CD4-positive, CD25-positive, alpha-beta regulatory T cell (primary cell): ENCODE measurements at regions not wholly inside any gene's neighbourhood (a gene's known extent, or its start where the extent isn't known, plus 50 kb on each side); places are given as distances from the start of the nearest gene placed in this dataset.

Source experiments
- ATAC-seq, 2 donors: fragments of 150-1000 bp; cut with Tn5 transposase; one replicate each; pipeline ENCODE4 v1.10.0; 2021; ENCODE audit warnings: low read depth in 2 of 2, moderate number of reproducible peaks in 2 of 2, moderate library complexity in 1 of 2
- DNase-seq, 3 donors: peaks; one replicate each; pipeline versions ENCODE4 v3.0.0 to v3.0.0-alpha.2; 2012 to 2022; ENCODE audit warnings: mixed read lengths in 1 of 3
- H3K27ac ChIP-seq: one replicate; pipeline ENCODE4 v1.7.0; 2013; ENCODE audit warnings: mild to moderate bottlenecking, low read length; ENCODE audit not compliant: insufficient read depth, poor library complexity, severe bottlenecking
- H3K27me3 ChIP-seq: one replicate; pipeline ENCODE4 v1.7.0; 2013; ENCODE audit warnings: low read length; ENCODE audit not compliant: control insufficient read depth, insufficient read depth
- H3K36me3 ChIP-seq: one replicate; pipeline ENCODE4 v1.7.0; 2013; ENCODE audit warnings: mild to moderate bottlenecking, low read length, moderate library complexity; ENCODE audit not compliant: control insufficient read depth, insufficient read depth
- H3K4me1 ChIP-seq: 2 replicates; pipeline ENCODE4 v1.7.0; 2013; ENCODE audit warnings: mild to moderate bottlenecking, low read length; ENCODE audit not compliant: insufficient read depth, control insufficient read depth, poor library complexity, severe bottlenecking
- H3K4me3 ChIP-seq: one replicate; pipeline ENCODE4 v1.7.0; 2013; ENCODE audit warnings: low read depth, mild to moderate bottlenecking, low read length, moderate library complexity
- H3K9me3 ChIP-seq, 2 experiments: 1 replicate in 1 of 2; 2 replicates in 1 of 2; pipeline ENCODE4 v1.7.0; 2013; ENCODE audit warnings: low read length in 2 of 2, mild to moderate bottlenecking in 1 of 2, moderate library complexity in 1 of 2; ENCODE audit not compliant: control insufficient read depth in 2 of 2
- H3K27ac Mint-ChIP-seq, 3 donors: one replicate each; pipeline ENCODE4 v1.8.0; 2020 to 2022; ENCODE audit warnings: mild to moderate bottlenecking in 3 of 3, mixed read lengths in 3 of 3, moderate library complexity in 2 of 3
- H3K27me3 Mint-ChIP-seq: one replicate; pipeline ENCODE4 v1.8.0; 2022; ENCODE audit warnings: mild to moderate bottlenecking, mixed read lengths
- H3K36me3 Mint-ChIP-seq: one replicate; pipeline ENCODE4 v1.8.0; 2020; ENCODE audit warnings: mixed read lengths
- H3K4me1 Mint-ChIP-seq, 4 donors: one replicate each; pipeline ENCODE4 v1.8.0; 2020 to 2022; ENCODE audit warnings: mixed read lengths in 4 of 4, mild to moderate bottlenecking in 1 of 4
- H3K4me3 Mint-ChIP-seq, 4 donors: one replicate each; pipeline ENCODE4 v1.8.0; 2020 to 2022; ENCODE audit warnings: mild to moderate bottlenecking in 4 of 4, mixed read lengths in 4 of 4, moderate library complexity in 3 of 4
- H3K9me3 Mint-ChIP-seq, 7 donors: one replicate each; pipeline ENCODE4 v1.8.0; 2020 to 2022; ENCODE audit warnings: mixed read lengths in 7 of 7, mild to moderate bottlenecking in 3 of 7, moderate library complexity in 2 of 7

GRCh38 chr3:135731546-135731945 is 234.0 kb upstream of the PPP2R3A start:
- Histone ChIP-seq H3K36me3 (no peaks in the 10 kb centered on the region), H3K4me3 (no peak overlapping the region), H3K27me3 (no peaks in the 10 kb centered on the region), H3K4me1 (no peaks in the 10 kb centered on the region), H3K9me3 (peaks cover 6 to 9% of the 10 kb centered on the region in 2 experiments), H3K27ac (no peak overlapping the region)
- H3K36me3 Mint-ChIP-seq, result no peaks in the 10 kb centered on the region
- H3K4me3 Mint-ChIP-seq, result no peak overlapping the region
- no peak for ATAC-seq
- DNase-seq, result no peak
- no peaks in the 10 kb centered on the region for H3K4me1 Mint-ChIP-seq
- peaks cover 3 to 35% (median 11%) of the 10 kb centered on the region in 7 donors for H3K9me3 Mint-ChIP-seq
- no peak overlapping the region for H3K27ac Mint-ChIP-seq
- H3K27me3 Mint-ChIP-seq, result no peaks in the 10 kb centered on the region

- Mint-ChIP-seq H3K4me3 (peak overlapping the region in 1 of 4 donors; percentile 82), H3K27ac (no peak overlapping the region), H3K36me3 (no peaks in the 10 kb centered on the region), H3K27me3 (no peaks in the 10 kb centered on the region), H3K9me3 (peaks cover 2 to 23% (median 7%) of the 10 kb centered on the region in 7 donors), H3K4me1 (no peaks in the 10 kb centered on the region)
- ATAC-seq, result no peak
- DNase-seq, result peak in 1 of 3 donors; percentile 13
- Histone ChIP-seq H3K9me3 (peaks cover 6 to 21% of the 10 kb centered on the region in 2 experiments), H3K36me3 (no peaks in the 10 kb centered on the region), H3K4me3 (no peak overlapping the region), H3K4me1 (no peaks in the 10 kb centered on the region), H3K27me3 (no peaks in the 10 kb centered on the region), H3K27ac (no peak overlapping the region)
Measured at GRCh38 chr3:135736740-135737139, 228.8 kb upstream of the PPP2R3A start.

GRCh38 chr3:135739779-135740178 is 225.7 kb upstream of the PPP2R3A start:
- Histone ChIP-seq H3K9me3 (peaks cover 6 to 21% of the 10 kb centered on the region in 2 experiments), H3K36me3 (no peaks in the 10 kb centered on the region), H3K27me3 (no peaks in the 10 kb centered on the region), H3K4me3 (no peak overlapping the region), H3K4me1 (no peaks in the 10 kb centered on the region), H3K27ac (no peak overlapping the region)
- DNase-seq, result no peak
- H3K4me1 Mint-ChIP-seq, result no peaks in the 10 kb centered on the region
- ATAC-seq, result no peak
- H3K36me3 Mint-ChIP-seq, result no peaks in the 10 kb centered on the region
- peaks cover 2 to 15% (median 4%) of the 10 kb centered on the region in 7 donors for H3K9me3 Mint-ChIP-seq
- H3K4me3 Mint-ChIP-seq, result no peak overlapping the region
- no peaks in the 10 kb centered on the region for H3K27me3 Mint-ChIP-seq
- H3K27ac Mint-ChIP-seq, result no peak overlapping the region

GRCh38 chr3:135740211-135740610 is 225.3 kb upstream of the PPP2R3A start:
- Mint-ChIP-seq H3K9me3 (peaks cover 2 to 15% (median 4%) of the 10 kb centered on the region in 7 donors), H3K4me1 (no peaks in the 10 kb centered on the region), H3K27me3 (no peaks in the 10 kb centered on the region), H3K36me3 (no peaks in the 10 kb centered on the region), H3K4me3 (no peak overlapping the region), H3K27ac (no peak overlapping the region)
- Histone ChIP-seq H3K4me1 (no peaks in the 10 kb centered on the region), H3K4me3 (no peak overlapping the region), H3K9me3 (peaks cover 6 to 21% of the 10 kb centered on the region in 2 experiments), H3K36me3 (no peaks in the 10 kb centered on the region), H3K27me3 (no peaks in the 10 kb centered on the region), H3K27ac (no peak overlapping the region)
- DNase-seq, result no peak
- ATAC-seq, result no peak

GRCh38 chr3:135740751-135741150 is 224.8 kb upstream of the PPP2R3A start:
- peaks cover 2 to 11% (median 4%) of the 10 kb centered on the region in 7 donors for H3K9me3 Mint-ChIP-seq

GRCh38 chr3:135751991-135752390 is 213.5 kb upstream of the PPP2R3A start:
- H3K9me3 Mint-ChIP-seq, result peaks cover 0 to 4% (median 0%) of the 10 kb centered on the region in 7 donors

More at GRCh38 chr3:135740751-135741150, 224.8 kb upstream of the PPP2R3A start:
- Histone ChIP-seq H3K36me3 (no peaks in the 10 kb centered on the region), H3K4me1 (no peaks in the 10 kb centered on the region), H3K27me3 (no peaks in the 10 kb centered on the region), H3K9me3 (peaks cover 6 to 18% of the 10 kb centered on the region in 2 experiments), H3K4me3 (no peak overlapping the region), H3K27ac (no peak overlapping the region)
- no peak overlapping the region for H3K27ac Mint-ChIP-seq
- DNase-seq, result no peak
- no peaks in the 10 kb centered on the region for H3K4me1 Mint-ChIP-seq
- H3K27me3 Mint-ChIP-seq, result no peaks in the 10 kb centered on the region
- H3K36me3 Mint-ChIP-seq, result no peaks in the 10 kb centered on the region
- H3K4me3 Mint-ChIP-seq, result no peak overlapping the region
- no peak for ATAC-seq

GRCh38 chr3:135752851-135753250 is 212.7 kb upstream of the PPP2R3A start:
- Mint-ChIP-seq H3K36me3 (no peaks in the 10 kb centered on the region), H3K9me3 (peaks cover 0 to 4% (median 0%) of the 10 kb centered on the region in 7 donors), H3K27me3 (no peaks in the 10 kb centered on the region), H3K4me1 (no peaks in the 10 kb centered on the region), H3K4me3 (no peak overlapping the region), H3K27ac (no peak overlapping the region)
- no peak overlapping the region for H3K27ac ChIP-seq
- no peaks in the 10 kb centered on the region for H3K36me3 ChIP-seq
- no peaks in the 10 kb centered on the region for H3K4me1 ChIP-seq
- no peak overlapping the region for H3K4me3 ChIP-seq
- DNase-seq (no peak), ATAC-seq (no peak)
- H3K27me3 ChIP-seq, result no peaks in the 10 kb centered on the region
- H3K9me3 ChIP-seq, result no peaks in the 10 kb centered on the region

More at GRCh38 chr3:135751991-135752390, 213.5 kb upstream of the PPP2R3A start:
- Histone ChIP-seq H3K27ac (no peak overlapping the region), H3K9me3 (no peaks in the 10 kb centered on the region), H3K4me3 (no peak overlapping the region), H3K36me3 (no peaks in the 10 kb centered on the region), H3K4me1 (no peaks in the 10 kb centered on the region), H3K27me3 (no peaks in the 10 kb centered on the region)
- H3K36me3 Mint-ChIP-seq, result no peaks in the 10 kb centered on the region
- H3K4me1 Mint-ChIP-seq, result no peaks in the 10 kb centered on the region
- H3K27ac Mint-ChIP-seq, result no peak overlapping the region
- no peaks in the 10 kb centered on the region for H3K27me3 Mint-ChIP-seq
- ATAC-seq (no peak), DNase-seq (no peak)
- H3K4me3 Mint-ChIP-seq, result no peak overlapping the region

GRCh38 chr3:135753506-135753905 is 212.0 kb upstream of the PPP2R3A start:
- H3K4me1 Mint-ChIP-seq, result no peaks in the 10 kb centered on the region

More at GRCh38 chr3:135753506-135753905, 212.0 kb upstream of the PPP2R3A start:
- Histone ChIP-seq H3K36me3 (no peaks in the 10 kb centered on the region), H3K9me3 (no peaks in the 10 kb centered on the region), H3K27ac (no peak overlapping the region), H3K4me1 (no peaks in the 10 kb centered on the region), H3K4me3 (no peak overlapping the region), H3K27me3 (no peaks in the 10 kb centered on the region)
- H3K4me3 Mint-ChIP-seq, result no peak overlapping the region
- DNase-seq (no peak), ATAC-seq (no peak)
- peaks cover 0 to 4% (median 0%) of the 10 kb centered on the region in 7 donors for H3K9me3 Mint-ChIP-seq
- H3K27ac Mint-ChIP-seq, result no peak overlapping the region
- no peaks in the 10 kb centered on the region for H3K27me3 Mint-ChIP-seq
- H3K36me3 Mint-ChIP-seq, result no peaks in the 10 kb centered on the region
